ENCODE measurements at regions not wholly inside any gene's neighbourhood (a gene's known extent, or its start where the extent isn't known, plus 50 kb on each side); places are given as distances from the start of the nearest gene placed in this dataset.

DNA sequence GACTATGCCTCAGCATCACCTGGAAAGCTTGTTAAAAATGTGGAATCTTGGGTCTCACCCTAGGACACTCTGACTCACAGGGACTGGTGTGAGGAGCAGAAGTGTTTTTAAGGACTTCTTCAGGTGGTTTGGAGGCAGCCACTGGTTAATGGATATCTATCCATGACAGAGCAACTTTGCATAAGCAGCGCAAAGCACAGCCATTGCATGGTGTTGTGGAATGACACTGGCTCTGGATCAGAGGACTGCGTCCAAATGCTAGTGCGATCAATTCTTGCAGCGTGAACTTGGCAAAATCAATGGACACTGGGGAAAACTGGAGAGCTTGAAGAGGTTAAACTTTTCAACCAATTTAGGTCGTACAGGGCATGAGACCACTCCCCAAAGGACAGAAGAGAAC, 116.8 kb upstream of the FAM78B start:
- no peaks in the 10 kb centered on the region for H3K27me3 ChIP-seq (ENCODE audit: insufficient read depth, low read depth, low read length)
- no peaks in the 10 kb centered on the region for H4K20me1 ChIP-seq (ENCODE audit: insufficient read depth)
- no peaks in the 10 kb centered on the region for H3K79me2 ChIP-seq (replicated peaks; ENCODE audit: insufficient read depth, low read length)
- no peak overlapping the region for H3K4me2 ChIP-seq (ENCODE audit: low read length)
- H2AFZ ChIP-seq (ENCODE audit: low read depth, low read length): no peak overlapping the region
- no peaks in the 10 kb centered on the region for H3K9me2 ChIP-seq (ENCODE audit: insufficient read depth, low read length)
- H3K4me3 ChIP-seq (ENCODE audit: low read length): no peak overlapping the region
- no peaks in the 10 kb centered on the region for H3K9me3 ChIP-seq (ENCODE audit: low read length)
- no peak overlapping the region for H3K27ac ChIP-seq (ENCODE audit: low read length)
- no peak overlapping the region for H3K9ac ChIP-seq (ENCODE audit: low read length)
- H3F3A ChIP-seq (ENCODE audit: insufficient read depth, low read length, poor library complexity, severe bottlenecking): no peaks in the 10 kb centered on the region
- no peaks in the 10 kb centered on the region for H3K36me3 ChIP-seq (ENCODE audit: insufficient read depth, low read length)
- TF ChIP-seq, protein P1, sequence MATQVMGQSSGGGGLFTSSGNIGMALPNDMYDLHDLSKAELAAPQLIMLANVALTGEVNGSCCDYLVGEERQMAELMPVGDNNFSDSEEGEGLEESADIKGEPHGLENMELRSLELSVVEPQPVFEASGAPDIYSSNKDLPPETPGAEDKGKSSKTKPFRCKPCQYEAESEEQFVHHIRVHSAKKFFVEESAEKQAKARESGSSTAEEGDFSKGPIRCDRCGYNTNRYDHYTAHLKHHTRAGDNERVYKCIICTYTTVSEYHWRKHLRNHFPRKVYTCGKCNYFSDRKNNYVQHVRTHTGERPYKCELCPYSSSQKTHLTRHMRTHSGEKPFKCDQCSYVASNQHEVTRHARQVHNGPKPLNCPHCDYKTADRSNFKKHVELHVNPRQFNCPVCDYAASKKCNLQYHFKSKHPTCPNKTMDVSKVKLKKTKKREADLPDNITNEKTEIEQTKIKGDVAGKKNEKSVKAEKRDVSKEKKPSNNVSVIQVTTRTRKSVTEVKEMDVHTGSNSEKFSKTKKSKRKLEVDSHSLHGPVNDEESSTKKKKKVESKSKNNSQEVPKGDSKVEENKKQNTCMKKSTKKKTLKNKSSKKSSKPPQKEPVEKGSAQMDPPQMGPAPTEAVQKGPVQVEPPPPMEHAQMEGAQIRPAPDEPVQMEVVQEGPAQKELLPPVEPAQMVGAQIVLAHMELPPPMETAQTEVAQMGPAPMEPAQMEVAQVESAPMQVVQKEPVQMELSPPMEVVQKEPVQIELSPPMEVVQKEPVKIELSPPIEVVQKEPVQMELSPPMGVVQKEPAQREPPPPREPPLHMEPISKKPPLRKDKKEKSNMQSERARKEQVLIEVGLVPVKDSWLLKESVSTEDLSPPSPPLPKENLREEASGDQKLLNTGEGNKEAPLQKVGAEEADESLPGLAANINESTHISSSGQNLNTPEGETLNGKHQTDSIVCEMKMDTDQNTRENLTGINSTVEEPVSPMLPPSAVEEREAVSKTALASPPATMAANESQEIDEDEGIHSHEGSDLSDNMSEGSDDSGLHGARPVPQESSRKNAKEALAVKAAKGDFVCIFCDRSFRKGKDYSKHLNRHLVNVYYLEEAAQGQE (IDR thresholded peaks at IDR 0.05; ENCODE audit: borderline replicate concordance): no peak
- TF ChIP-seq RAD21 (conservative IDR thresholded peaks at IDR 0.05) (no peak), POLR2AphosphoS5 (IDR thresholded peaks at IDR 0.05) (no peak), CTCF (IDR thresholded peaks at IDR 0.05; ENCODE audit: poor library complexity, severe bottlenecking) (no peak), MXI1 (conservative IDR thresholded peaks at IDR 0.05; ENCODE audit: poor library complexity, severe bottlenecking) (no peak), SMC3 (conservative IDR thresholded peaks at IDR 0.05; ENCODE audit: poor library complexity) (no peak), TAF1 (IDR thresholded peaks at IDR 0.05; ENCODE audit: low read depth) (no peak), EZH2 (IDR thresholded peaks at IDR 0.05; ENCODE audit: borderline replicate concordance, insufficient read depth, low read length, poor library complexity, severe bottlenecking) (no peak), EP300 (conservative IDR thresholded peaks at IDR 0.05; ENCODE audit: poor library complexity, severe bottlenecking) (no peak)

- H3K4me2 ChIP-seq (ENCODE audit: low read length): no peak overlapping the region
- no peaks in the 10 kb centered on the region for H3K36me3 ChIP-seq (ENCODE audit: insufficient read depth, low read length)
- no peaks in the 10 kb centered on the region for H4K20me1 ChIP-seq (ENCODE audit: insufficient read depth)
- no peak overlapping the region for H3K9ac ChIP-seq (ENCODE audit: low read length)
- H3K4me3 ChIP-seq (ENCODE audit: low read length): no peak overlapping the region
- TF ChIP-seq POLR2AphosphoS5 (IDR thresholded peaks at IDR 0.05): no peak
- no peak for TF ChIP-seq SMC3 (conservative IDR thresholded peaks at IDR 0.05; ENCODE audit: poor library complexity)
- TF ChIP-seq, protein P1 (IDR thresholded peaks at IDR 0.05; ENCODE audit: borderline replicate concordance): no peak
- no peak for TF ChIP-seq TAF1 (IDR thresholded peaks at IDR 0.05; ENCODE audit: low read depth)
- H3K9me2 ChIP-seq (ENCODE audit: insufficient read depth, low read length): no peaks in the 10 kb centered on the region
- no peak overlapping the region for H2AFZ ChIP-seq (ENCODE audit: low read depth, low read length)
- no peaks in the 10 kb centered on the region for H3K9me3 ChIP-seq (ENCODE audit: low read length)
- no peaks in the 10 kb centered on the region for H3K27me3 ChIP-seq (ENCODE audit: insufficient read depth, low read depth, low read length)
- H3K27ac ChIP-seq (ENCODE audit: low read length): no peak overlapping the region
- H3F3A ChIP-seq (ENCODE audit: insufficient read depth, low read length, poor library complexity, severe bottlenecking): no peaks in the 10 kb centered on the region
- no peaks in the 10 kb centered on the region for H3K79me2 ChIP-seq (replicated peaks; ENCODE audit: insufficient read depth, low read length)
These were observed 122.7 kb upstream of the FAM78B start for GRCh38 chr1:166289309-166290050.

Measured in neural cell (in vitro differentiated cells).